GM23338 (cell line): ENCODE measurements at regions not wholly inside any gene's neighbourhood (a gene's known extent, or its start where the extent isn't known, plus 50 kb on each side); places are given as distances from the start of the nearest gene placed in this dataset.

Experiments
- ATAC-seq: fragments of 200-7000 bp; cut with Tn5 transposase; 3 replicates; pipeline ENCODE4 v1.9.1; 2020
- DNase-seq: peaks from one replicate; pipeline ENCODE4 v3.0.0-alpha.2; 2015; ENCODE audit warnings: low spot score
- H2AFZ ChIP-seq: fragments of 200-600 bp; sonication (generic); 2 replicates; pipeline ENCODE4 v1.8.0; 2016; ENCODE audit warnings: antibody characterized with exemption, mild to moderate bottlenecking, moderate library complexity
- H3F3A ChIP-seq: fragments of 200-600 bp; sonication (generic); replicated peaks from 2 replicates; pipeline ENCODE4 v1.8.0; 2017; ENCODE audit warnings: antibody characterized with exemption, mixed run types, low read depth
- H3K27ac ChIP-seq: fragments of 200-600 bp; sonication (generic); 2 replicates; pipeline ENCODE4 v1.6.1; 2016; ENCODE audit warnings: low read depth
- H3K27me3 ChIP-seq: fragments of 200-600 bp; sonication (generic); 2 replicates; pipeline ENCODE4 v1.8.0; 2016; ENCODE audit warnings: mild to moderate bottlenecking, mixed run types, moderate library complexity; ENCODE audit not compliant: insufficient read depth
- H3K36me3 ChIP-seq: fragments of 200-600 bp; sonication (generic); 2 replicates; pipeline ENCODE4 v1.8.0; 2016; ENCODE audit warnings: mild to moderate bottlenecking; ENCODE audit not compliant: insufficient read depth
- H3K4me1 ChIP-seq: fragments of 200-600 bp; sonication (generic); 2 replicates; pipeline ENCODE4 v1.8.0; 2016; ENCODE audit warnings: mild to moderate bottlenecking, moderate library complexity; ENCODE audit not compliant: insufficient read depth
- H3K4me2 ChIP-seq: fragments of 200-600 bp; sonication (generic); 2 replicates; pipeline ENCODE4 v1.7.1; 2017; ENCODE audit warnings: mixed run types
- H3K4me3 ChIP-seq: fragments of 200-600 bp; sonication (generic); 2 replicates; pipeline ENCODE4 v1.6.1; 2016; ENCODE audit warnings: mixed run types
- H3K79me2 ChIP-seq: fragments of 200-600 bp; sonication (generic); replicated peaks from 2 replicates; pipeline ENCODE4 v1.8.0; 2017; ENCODE audit warnings: mild to moderate bottlenecking; ENCODE audit not compliant: insufficient read depth
- H3K9me2 ChIP-seq: fragments of 200-600 bp; sonication (generic); 2 replicates; pipeline ENCODE4 v1.8.0; 2017; ENCODE audit not compliant: insufficient read depth
- H4K20me1 ChIP-seq: fragments of 200-600 bp; sonication (generic); replicated peaks from 2 replicates; pipeline ENCODE4 v1.8.0; 2017; ENCODE audit warnings: mild to moderate bottlenecking; ENCODE audit not compliant: insufficient read depth
- H3K27ac Mint-ChIP-seq: 2 replicates; pipeline ENCODE4 v1.8.0; 2020; ENCODE audit warnings: inconsistent platforms, mild to moderate bottlenecking, moderate library complexity, mixed read lengths
- H3K27me3 Mint-ChIP-seq: 3 replicates; pipeline ENCODE4 v1.8.0; 2022; ENCODE audit warnings: low read depth, mild to moderate bottlenecking, moderate library complexity, mixed read lengths, inconsistent platforms; ENCODE audit not compliant: insufficient read depth, poor library complexity
- H3K36me3 Mint-ChIP-seq: 3 replicates; pipeline ENCODE4 v1.8.0; 2021; ENCODE audit warnings: low read depth, mild to moderate bottlenecking, inconsistent platforms, moderate library complexity, mixed read lengths
- H3K4me1 Mint-ChIP-seq: 3 replicates; pipeline ENCODE4 v1.8.0; 2020; ENCODE audit warnings: mild to moderate bottlenecking, inconsistent platforms, mixed read lengths
- H3K4me3 Mint-ChIP-seq: 3 replicates; pipeline ENCODE4 v1.8.0; 2021; ENCODE audit warnings: moderate library complexity, mild to moderate bottlenecking, inconsistent platforms, mixed read lengths
- H3K9me3 Mint-ChIP-seq: 3 replicates; pipeline ENCODE4 v1.8.0; 2020; ENCODE audit warnings: moderate library complexity, mild to moderate bottlenecking, inconsistent platforms, mixed read lengths
- CREB1 ChIP-seq: fragments of 250-450 bp; sonication (Bioruptor Pico); IDR thresholded peaks from 2 replicates; pipeline ENCODE4 v1.5.0; 2020; ENCODE audit warnings: low read depth, mild to moderate bottlenecking, moderate library complexity
- CTCF ChIP-seq, 2 experiments: fragments of 200-600 bp in 1 of 2; sonication (generic) in 1 of 2; conservative IDR thresholded peaks; 2 replicates each; pipeline versions ENCODE4 v1.5.1 to v1.6.1; 2016 to 2017; ENCODE audit warnings: antibody characterized with exemption in 2 of 2, low read depth in 2 of 2, mild to moderate bottlenecking in 2 of 2, moderate library complexity in 1 of 2
- ETS1 ChIP-seq: IDR thresholded peaks from 2 replicates; pipeline ENCODE4 v1.6.1; 2016; ENCODE audit warnings: antibody characterized with exemption
- EZH2 ChIP-seq: fragments of 200-600 bp; sonication (generic); IDR thresholded peaks from one replicate; pipeline ENCODE4 v1.8.0; 2017; ENCODE audit warnings: antibody characterized with exemption, mild to moderate bottlenecking, low read depth; ENCODE audit not compliant: unreplicated experiment
- JUNB ChIP-seq: IDR thresholded peaks from one replicate; pipeline ENCODE4 v1.6.1; 2016; ENCODE audit warnings: antibody characterized with exemption; ENCODE audit not compliant: unreplicated experiment
- POLR2AphosphoS5 ChIP-seq: IDR thresholded peaks from 2 replicates; pipeline ENCODE4 v1.6.1; 2016; ENCODE audit warnings: antibody characterized with exemption, low read depth
- REST ChIP-seq: IDR thresholded peaks from one replicate; pipeline ENCODE4 v1.6.1; 2018; ENCODE audit warnings: antibody characterized with exemption; ENCODE audit not compliant: unreplicated experiment
- STAT1 ChIP-seq: IDR thresholded peaks from one replicate; pipeline ENCODE4 v1.6.1; 2016; ENCODE audit warnings: antibody characterized with exemption; ENCODE audit not compliant: unreplicated experiment
- ZNF114 ChIP-seq: fragments of 250-450 bp; sonication (Bioruptor Pico); IDR thresholded peaks from 2 replicates; pipeline ENCODE4 v1.5.0; 2020; ENCODE audit warnings: mild to moderate bottlenecking, moderate library complexity
- ZNF462 ChIP-seq: fragments of 250-450 bp; sonication (Bioruptor Pico); IDR thresholded peaks from 2 replicates; pipeline ENCODE4 v1.5.0; 2020; ENCODE audit warnings: mild to moderate bottlenecking, moderate library complexity

- Histone ChIP-seq H3K36me3 (no peaks in the 10 kb centered on the region), H3K4me2 (no peak overlapping the region), H2AFZ (no peak overlapping the region), H3K79me2 (no peaks in the 10 kb centered on the region), H3K27ac (no peak overlapping the region), H4K20me1 (no peaks in the 10 kb centered on the region), H3K27me3 (no peaks in the 10 kb centered on the region), H3K4me3 (no peak overlapping the region), H3F3A (no peaks in the 10 kb centered on the region), H3K9me2 (no peaks in the 10 kb centered on the region), H3K4me1 (peaks cover 17% of the 10 kb centered on the region)
- Mint-ChIP-seq H3K4me3 (no peak overlapping the region), H3K4me1 (peaks cover 25% of the 10 kb centered on the region), H3K36me3 (no peaks in the 10 kb centered on the region), H3K9me3 (no peaks in the 10 kb centered on the region), H3K27ac (no peak overlapping the region), H3K27me3 (no peaks in the 10 kb centered on the region)
- ATAC-seq (no peak), DNase-seq (no peak)
- no peak for TF ChIP-seq JUNB
- TF ChIP-seq EZH2, result no peak
- no peak for TF ChIP-seq STAT1
- no peak for TF ChIP-seq REST
- TF ChIP-seq ZNF114 (CRISPR knock-in tag), result no peak
These were observed 126.0 kb upstream of the DPH6 start for GRCh38 chr15:35671981-35672380.

GRCh38 chr15:35673093-35673684 lies 127.2 kb upstream of the DPH6 start:
- Histone ChIP-seq H3K79me2 (no peaks in the 10 kb centered on the region), H3K4me3 (no peak overlapping the region), H3K4me1 (peaks cover 12% of the 10 kb centered on the region), H3K36me3 (no peaks in the 10 kb centered on the region), H3F3A (no peaks in the 10 kb centered on the region), H4K20me1 (no peaks in the 10 kb centered on the region), H2AFZ (peak overlapping the region; percentile 45; the same call in 1 of the 2 replicates), H3K27me3 (no peaks in the 10 kb centered on the region), H3K27ac (no peak overlapping the region), H3K4me2 (no peak overlapping the region), H3K9me2 (no peaks in the 10 kb centered on the region)
- Mint-ChIP-seq H3K27me3 (no peaks in the 10 kb centered on the region), H3K4me1 (peaks cover 22% of the 10 kb centered on the region), H3K36me3 (no peaks in the 10 kb centered on the region), H3K4me3 (no peak overlapping the region), H3K9me3 (no peaks in the 10 kb centered on the region), H3K27ac (peak overlapping the region; percentile 1; the same call in 1 of the 2 replicates)
- no peak for DNase-seq
- no peak for ATAC-seq
- no peak for TF ChIP-seq ZNF462 (CRISPR knock-in tag)
- TF ChIP-seq CREB1 (CRISPR knock-in tag), result no peak
- TF ChIP-seq ETS1, result no peak
- TF ChIP-seq POLR2AphosphoS5, result no peak
- TF ChIP-seq CTCF (conservative IDR thresholded peaks at IDR 0.05; ENCODE audit: low read depth in 2 of 2), result no peak
- no peak for TF ChIP-seq JUNB
